ENCODE measurements at regions not wholly inside any gene's neighbourhood (a gene's known extent, or its start where the extent isn't known, plus 50 kb on each side); places are given as distances from the start of the nearest gene placed in this dataset.
"Not testable (repeated sequence)": the region's sequence is repeated elsewhere in the genome, so short reads cannot be mapped to it uniquely, and the experiment has no call there.

- no peak for DNase-seq (ENCODE audit: low read depth in 2 of 2)
Observed at GRCh38 chr12:125983784-125984500, 918.7 kb downstream of the AACS start.

- DNase-seq (ENCODE audit: low read depth in 2 of 2) = no peak
Observed at GRCh38 chr12:125988545-125988944, 923.3 kb downstream of the AACS start.

- no peak for DNase-seq (ENCODE audit: low read depth in 2 of 2)
Observed at GRCh38 chr12:125989696-125990095, 924.5 kb downstream of the AACS start.

DNA sequence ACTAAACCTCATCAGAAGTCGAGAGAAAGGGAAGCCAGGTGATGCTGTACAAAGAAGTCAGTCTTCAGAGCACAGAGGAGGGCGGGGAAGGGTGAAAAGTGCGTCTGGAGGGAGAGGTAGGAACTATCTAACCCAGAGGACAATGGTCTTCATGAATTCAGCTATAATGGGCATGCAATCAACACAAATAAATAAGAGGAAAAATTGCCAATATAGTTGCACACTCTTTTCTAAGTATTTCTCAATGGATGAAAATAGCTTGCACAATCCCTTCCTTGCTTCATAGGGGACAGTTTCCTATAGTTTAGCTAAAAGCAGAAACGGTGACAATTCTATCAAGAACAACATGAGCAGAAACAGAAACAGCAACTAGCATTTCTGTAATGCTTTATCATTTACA, 931.2 kb downstream of the AACS start:
- no peak for DNase-seq (ENCODE audit: low read depth in 2 of 2)

DNA sequence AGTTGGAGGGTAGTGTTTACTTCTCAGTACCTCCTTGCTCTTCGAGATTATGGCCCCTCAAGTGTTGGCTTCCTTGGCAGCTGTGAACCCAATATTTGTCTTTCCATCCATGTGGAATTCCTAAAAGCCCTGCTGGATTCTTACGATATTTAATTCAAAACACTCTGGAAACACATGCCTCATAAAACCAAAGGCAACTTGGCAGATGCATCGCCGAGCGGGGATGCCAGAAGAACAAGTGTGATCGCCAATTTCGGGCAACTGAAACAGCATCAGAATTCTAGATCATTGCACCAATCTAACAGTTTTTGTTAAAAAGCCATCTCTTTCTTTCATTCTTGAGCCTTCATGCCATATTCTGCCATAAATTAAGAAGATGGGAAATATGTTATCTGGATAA, 934.4 kb downstream of the AACS start:
- DNase-seq (ENCODE audit: low read depth in 2 of 2) = no peak

DNA sequence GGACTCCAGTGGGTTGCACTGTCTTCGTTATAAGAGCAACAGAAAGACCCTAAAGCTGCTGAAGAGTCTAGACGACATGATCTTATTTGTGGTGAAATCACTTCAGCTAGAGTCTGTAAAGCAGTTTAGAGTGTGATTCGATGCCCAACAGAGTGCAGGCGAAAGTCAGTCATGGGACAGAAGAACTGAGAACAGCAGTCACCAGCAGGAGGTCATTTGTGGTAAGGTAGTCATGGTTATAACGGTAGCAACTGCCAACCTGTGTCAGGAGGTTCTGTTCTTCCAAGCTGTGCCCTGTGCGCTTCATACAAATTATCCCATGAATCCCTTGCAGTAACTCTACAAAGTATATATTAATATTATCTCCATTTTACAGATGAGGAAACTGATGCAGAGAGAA, 954.1 kb downstream of the AACS start:
- no peak for DNase-seq (ENCODE audit: low read depth in 2 of 2)

GRCh38 chr12:126021675-126022074, 956.4 kb downstream of the AACS start:
- DNase-seq (ENCODE audit: low read depth in 2 of 2) = no peak

DNA sequence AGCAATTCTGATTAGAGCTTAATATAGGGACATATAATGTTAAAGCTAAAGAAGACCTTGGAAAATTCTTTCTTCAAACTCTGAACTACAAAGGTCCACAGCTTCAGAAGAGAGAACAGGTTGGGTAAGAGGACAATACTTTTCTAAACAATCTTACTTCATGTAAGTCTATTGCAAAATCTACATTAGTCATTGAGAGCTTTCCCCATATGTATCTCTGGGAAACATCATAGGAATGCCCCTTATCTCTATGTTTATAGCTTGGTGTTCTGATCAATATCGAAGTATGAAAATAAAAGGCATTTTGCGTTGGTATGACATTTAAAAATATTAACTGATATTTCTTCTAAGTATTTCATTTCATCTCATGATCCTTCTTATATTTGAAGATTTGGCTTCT, 962.6 kb downstream of the AACS start:
- no peak for DNase-seq (ENCODE audit: low read depth in 2 of 2)

DNA sequence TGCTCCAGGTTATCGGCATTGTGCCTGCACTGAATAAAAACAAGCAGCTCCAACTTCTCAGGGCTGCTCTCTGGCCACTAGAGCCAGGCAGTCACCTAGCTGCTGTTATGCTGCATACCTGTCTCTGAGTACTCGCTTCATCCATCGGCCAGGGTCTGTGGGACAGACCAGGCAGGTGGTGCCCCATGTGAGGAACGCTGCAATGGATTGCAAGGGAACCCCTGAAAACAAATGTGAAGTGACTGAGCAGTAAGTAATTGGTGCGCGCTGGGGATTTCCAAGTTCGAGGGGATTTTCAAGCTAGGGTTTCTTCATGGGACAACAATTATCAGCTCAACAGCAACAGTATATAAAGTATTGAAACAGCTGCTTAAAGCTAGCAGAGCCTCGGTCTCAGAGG, 965.3 kb downstream of the AACS start:
- DNase-seq (ENCODE audit: low read depth in 2 of 2) = no peak

GRCh38 chr12:126033751-126034150, 968.5 kb downstream of the AACS start:
- no peak for DNase-seq (ENCODE audit: low read depth in 2 of 2)

DNA sequence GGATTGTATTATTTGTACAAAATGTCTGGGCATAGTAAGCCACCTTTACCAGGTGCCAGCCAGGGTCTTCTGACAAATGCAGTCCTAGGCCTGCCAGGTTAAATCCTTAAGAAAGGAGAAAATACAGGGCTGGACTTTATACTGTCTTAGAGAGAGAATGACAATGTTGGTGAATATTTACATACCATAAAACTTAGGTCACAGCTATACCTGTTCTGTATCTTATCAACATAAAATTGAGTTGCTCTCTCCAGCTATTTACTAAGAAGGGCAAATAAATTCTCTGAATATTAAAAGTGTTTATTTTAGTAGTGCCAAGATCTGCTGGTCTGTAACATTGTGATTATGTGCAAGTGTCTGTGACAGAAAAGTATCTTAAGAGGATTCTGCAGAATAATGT, 971.1 kb downstream of the AACS start:
- DNase-seq (ENCODE audit: low read depth in 2 of 2) = no peak

DNA sequence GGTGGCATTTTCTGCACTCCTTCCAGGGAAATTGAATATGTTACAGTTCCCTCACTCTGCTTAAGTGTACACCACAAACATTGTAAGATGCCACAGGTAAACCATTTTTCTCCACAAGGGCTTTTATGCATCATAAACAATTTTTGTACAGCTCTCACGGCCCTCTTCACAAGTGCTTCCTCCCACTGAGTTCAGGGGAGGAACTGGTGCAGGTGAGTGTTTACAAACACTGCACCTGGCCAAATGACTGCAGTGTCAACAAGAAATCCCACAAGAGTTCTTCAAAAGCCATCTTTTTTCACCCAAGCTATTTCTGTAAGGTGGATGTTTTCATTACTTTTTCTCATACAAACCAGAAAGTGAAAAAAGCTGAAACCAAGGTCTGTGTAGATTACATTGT, 973.2 kb downstream of the AACS start:
- DNase-seq (ENCODE audit: low read depth in 2 of 2) = no peak

GRCh38 chr12:126040307-126040706, 975.1 kb downstream of the AACS start:
- no peak for DNase-seq (ENCODE audit: low read depth in 2 of 2)

GRCh38 chr12:126042286-126042685, 977.1 kb downstream of the AACS start:
- no peak for DNase-seq (ENCODE audit: low read depth in 2 of 2)

- not testable (repeated sequence) for DNase-seq (ENCODE audit: low read depth in 2 of 2)
Observed at GRCh38 chr12:126049501-126049900, 984.3 kb downstream of the AACS start.

- peak in 1 of 2 donors; percentile 5 for DNase-seq (ENCODE audit: low read depth in 2 of 2)
Observed at GRCh38 chr12:126051611-126052107, 986.4 kb downstream of the AACS start.

DNA sequence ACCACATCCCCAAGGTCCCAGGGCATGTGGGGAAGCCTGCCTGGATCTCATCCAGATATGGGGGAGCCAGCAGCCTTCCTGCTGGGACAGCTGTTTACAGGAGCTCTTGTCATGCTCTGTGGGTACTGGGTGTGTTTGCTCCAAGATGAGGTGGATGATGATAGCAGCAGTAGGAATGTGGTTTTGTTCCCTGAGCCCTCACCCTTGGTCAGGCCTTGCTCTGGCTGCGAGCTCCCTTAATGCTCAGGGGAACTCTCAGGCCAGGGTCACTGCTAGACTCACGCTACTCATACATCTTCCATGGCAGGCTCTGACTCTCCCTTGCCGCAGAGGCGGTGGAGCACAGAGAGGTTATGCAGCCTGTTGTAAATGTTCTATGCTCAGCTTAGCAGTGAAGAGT, 990.3 kb downstream of the AACS start:
- no peak for DNase-seq (ENCODE audit: low read depth in 2 of 2)

DNA sequence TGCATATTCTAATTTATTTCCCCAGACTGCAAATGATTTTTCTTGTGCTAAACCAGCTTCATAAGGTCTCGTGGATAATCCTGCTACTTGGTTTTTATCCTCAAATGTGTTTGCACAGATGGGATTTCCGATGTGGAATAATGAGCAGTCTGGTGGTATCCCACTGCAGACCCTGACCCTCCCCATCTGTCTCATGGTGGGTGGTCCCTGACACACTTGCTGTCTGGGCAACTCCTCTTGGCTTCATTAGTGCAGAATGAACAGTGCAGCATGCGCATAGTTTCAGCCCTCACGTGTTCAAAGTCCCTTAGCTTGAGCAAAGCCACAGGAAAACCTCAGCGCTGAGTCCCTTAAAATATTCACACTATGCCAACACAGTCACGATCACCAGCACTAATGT, 996.5 kb downstream of the AACS start:
- no peak for DNase-seq (ENCODE audit: low read depth in 2 of 2)

DNA sequence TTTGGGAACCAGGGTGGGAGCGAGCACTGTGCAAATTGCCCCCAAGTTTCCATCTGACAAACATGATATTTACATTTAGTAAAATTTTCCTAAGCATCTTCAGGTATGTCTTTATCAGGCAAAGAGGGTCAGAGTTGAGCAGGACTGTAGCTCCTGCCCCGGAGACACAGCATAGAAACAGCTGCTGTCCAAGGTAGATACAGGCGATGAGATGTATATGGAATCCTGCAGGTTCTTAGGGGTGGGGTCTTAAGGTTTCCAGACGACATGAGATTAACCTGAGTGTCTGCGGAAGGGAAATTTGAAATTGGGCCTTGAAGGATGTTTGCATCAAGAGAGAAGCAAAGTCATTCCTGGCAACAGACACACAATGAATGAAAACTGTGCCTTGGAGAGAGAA, 998.8 kb downstream of the AACS start:
- DNase-seq (ENCODE audit: low read depth in 2 of 2) = no peak

DNA sequence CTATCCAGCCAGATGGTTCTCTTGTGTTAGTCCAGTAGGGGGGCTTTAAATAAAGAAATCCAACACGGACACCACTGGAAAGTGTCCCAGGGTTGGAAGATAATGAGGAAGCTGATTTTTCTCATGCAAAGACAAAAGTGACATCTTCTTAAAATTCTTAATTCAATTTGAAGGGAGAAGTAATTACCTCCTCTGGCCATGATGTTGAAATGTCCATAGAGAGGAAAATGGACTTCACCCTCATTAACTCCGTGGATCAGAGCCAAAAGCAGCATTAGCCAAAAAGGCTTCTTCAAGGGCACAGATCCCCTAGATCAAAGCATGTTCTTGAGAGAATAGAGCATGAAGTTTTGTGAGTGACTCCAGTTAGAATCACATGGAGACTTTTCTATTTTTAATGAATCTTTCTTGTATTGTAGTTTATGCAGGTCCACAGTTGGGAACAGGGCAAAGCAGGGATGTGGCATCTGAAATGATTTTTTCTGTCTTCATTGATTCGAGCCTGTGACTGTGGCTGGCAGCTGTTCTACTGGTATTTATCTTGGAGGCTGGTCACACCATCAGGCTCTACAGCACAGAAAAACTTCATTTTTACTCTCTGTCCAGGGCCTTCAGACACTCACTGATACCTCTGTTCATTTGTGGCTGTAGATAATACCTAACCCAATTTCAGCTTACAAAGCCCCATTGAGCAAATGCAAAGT, 1002.5 kb downstream of the AACS start:
- DNase-seq (ENCODE audit: low read depth in 2 of 2) = no peak

DNA sequence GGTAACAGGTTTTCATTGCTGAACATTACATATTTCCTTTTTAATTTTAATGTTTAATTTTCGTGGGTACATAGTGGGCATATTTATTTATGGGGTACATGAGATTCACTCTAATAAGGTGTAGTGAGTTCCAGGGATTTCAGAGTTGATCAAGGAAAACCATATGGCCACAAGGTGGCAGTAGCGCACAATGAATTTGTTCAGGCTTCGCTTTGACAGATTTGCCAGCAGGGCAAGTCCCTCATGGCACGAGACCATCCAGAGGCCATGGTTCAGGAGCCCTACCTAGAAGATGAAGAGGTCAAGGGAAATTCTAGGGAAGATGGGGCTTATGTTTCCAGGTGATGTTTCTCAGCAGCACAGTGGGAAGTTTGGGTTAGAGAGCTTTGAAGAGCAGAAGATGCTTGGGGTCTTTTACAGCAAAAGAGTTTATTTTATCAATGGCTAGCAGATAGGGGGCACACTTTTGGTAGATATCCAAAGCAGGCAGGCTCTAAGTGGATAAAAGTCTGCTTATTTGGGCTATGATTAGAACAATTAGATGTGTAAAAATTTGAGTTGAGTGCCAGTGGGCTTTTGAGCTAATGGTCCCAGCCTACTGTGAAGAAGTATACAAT, 1004.4 kb downstream of the AACS start:
- DNase-seq (ENCODE audit: low read depth in 2 of 2) = peak; percentile 47 to 62

DNA sequence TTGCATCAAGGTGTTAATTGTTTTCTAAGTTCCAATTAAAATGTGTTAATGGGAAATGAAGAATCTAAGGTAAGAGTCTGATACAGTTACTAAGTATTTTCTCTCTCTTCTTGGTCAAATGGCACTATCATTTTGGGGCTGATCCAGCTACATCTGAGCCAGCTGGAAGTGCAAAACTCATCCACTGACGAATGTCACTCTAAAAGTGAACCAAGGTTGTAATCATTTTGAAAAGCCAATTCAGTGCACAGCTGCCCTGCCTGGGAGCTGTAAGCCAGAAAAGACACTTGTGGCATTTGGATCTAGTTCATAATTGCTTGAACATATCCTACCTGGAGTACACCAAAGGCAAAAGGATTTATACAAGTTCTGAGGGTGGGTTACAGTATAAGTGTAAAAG, 1011.3 kb downstream of the AACS start:
- no peak for DNase-seq (ENCODE audit: low read depth in 2 of 2)

- no peak for DNase-seq (ENCODE audit: low read depth in 2 of 2)
Observed at GRCh38 chr12:126083926-126084325, 1018.7 kb downstream of the AACS start.
